CD8-positive, alpha-beta memory T cell (primary cell): ENCODE measurements at regions not wholly inside any gene's neighbourhood (a gene's known extent, or its start where the extent isn't known, plus 50 kb on each side); places are given as distances from the start of the nearest gene placed in this dataset.

Experiments used
- CTCF ChIA-PET: fragments of 350-600 bp; sonication (Branson Sonifier 250); formaldehyde crosslinking; loops from one replicate; lab custom pipeline; 2021; ENCODE audit warnings: antibody characterized with exemption; lab: Charles Lee
- POLR2A ChIA-PET: fragments of 350-600 bp; sonication (Branson Sonifier 250); formaldehyde crosslinking; loops from one replicate; lab custom pipeline; 2021; ENCODE audit warnings: antibody characterized with exemption; lab: Charles Lee
- DNase-seq, 5 donors: peaks; one replicate each; pipeline versions ENCODE4 v3.0.0 to v3.0.0-alpha.2; 2020 to 2022; ENCODE audit warnings: mixed read lengths in 1 of 5
- H3K27ac ChIP-seq: one replicate; pipeline ENCODE4 v1.7.0; 2013; ENCODE audit warnings: low read depth, mild to moderate bottlenecking, low read length, moderate library complexity
- H3K27me3 ChIP-seq: 2 replicates; pipeline ENCODE4 v1.7.0; 2013; ENCODE audit warnings: low read length, mild to moderate bottlenecking; ENCODE audit not compliant: insufficient read depth, poor library complexity, severe bottlenecking
- H3K36me3 ChIP-seq: 2 replicates; pipeline ENCODE4 v1.7.0; 2013; ENCODE audit warnings: mild to moderate bottlenecking, low read length, moderate library complexity; ENCODE audit not compliant: insufficient read depth
- H3K4me1 ChIP-seq: 2 replicates; pipeline ENCODE4 v1.7.0; 2013; ENCODE audit warnings: mild to moderate bottlenecking, low read length, moderate library complexity; ENCODE audit not compliant: insufficient read depth
- H3K4me3 ChIP-seq: 2 replicates; pipeline ENCODE4 v1.7.0; 2013; ENCODE audit warnings: mild to moderate bottlenecking, low read length
- H3K9me3 ChIP-seq: 2 replicates; pipeline ENCODE4 v1.7.0; 2013; ENCODE audit warnings: mild to moderate bottlenecking, low read length
- H3K27ac Mint-ChIP-seq, 8 donors: one replicate each; pipeline ENCODE4 v1.8.0; 2020 to 2021; ENCODE audit warnings: mixed read lengths in 8 of 8, mild to moderate bottlenecking in 6 of 8, inconsistent platforms in 3 of 8, moderate library complexity in 3 of 8
- H3K27me3 Mint-ChIP-seq, 2 donors: one replicate each; pipeline ENCODE4 v1.8.0; 2020 to 2021; ENCODE audit warnings: mixed read lengths in 2 of 2, mild to moderate bottlenecking in 1 of 2, moderate library complexity in 1 of 2
- H3K36me3 Mint-ChIP-seq, 3 donors: one replicate each; pipeline ENCODE4 v1.8.0; 2020 to 2021; ENCODE audit warnings: mixed read lengths in 3 of 3, inconsistent platforms in 1 of 3, mild to moderate bottlenecking in 1 of 3
- H3K4me1 Mint-ChIP-seq, 3 donors: one replicate each; pipeline ENCODE4 v1.8.0; 2020 to 2021; ENCODE audit warnings: mixed read lengths in 3 of 3, inconsistent platforms in 1 of 3, mild to moderate bottlenecking in 1 of 3
- H3K4me3 Mint-ChIP-seq, 7 donors: one replicate each; pipeline ENCODE4 v1.8.0; 2020 to 2021; ENCODE audit warnings: mixed read lengths in 7 of 7, mild to moderate bottlenecking in 6 of 7, moderate library complexity in 4 of 7, inconsistent platforms in 2 of 7
- H3K9me3 Mint-ChIP-seq, 5 donors: one replicate each; pipeline ENCODE4 v1.8.0; 2020 to 2022; ENCODE audit warnings: mixed read lengths in 5 of 5, mild to moderate bottlenecking in 3 of 5, moderate library complexity in 2 of 5, inconsistent platforms in 1 of 5

GRCh38 chr5:155285706-155286105 lies 272.2 kb downstream of the KIF4B start:
- no peak for DNase-seq
- Mint-ChIP-seq H3K27ac (no peak overlapping the region), H3K36me3 (no peaks in the 10 kb centered on the region), H3K4me1 (no peaks in the 10 kb centered on the region), H3K4me3 (no peak overlapping the region), H3K9me3 (peaks cover 0 to 2% (median 0%) of the 10 kb centered on the region in 5 donors), H3K27me3 (peaks cover 1 to 26% of the 10 kb centered on the region in 2 donors)
- Histone ChIP-seq H3K9me3 (no peaks in the 10 kb centered on the region), H3K36me3 (no peaks in the 10 kb centered on the region), H3K4me1 (no peaks in the 10 kb centered on the region), H3K27ac (no peak overlapping the region), H3K4me3 (no peak overlapping the region), H3K27me3 (no peaks in the 10 kb centered on the region)
- ChIA-PET CTCF (no interaction called here), POLR2A (no interaction called here)

- H3K27me3 ChIP-seq: no peaks in the 10 kb centered on the region
- H3K9me3 ChIP-seq: no peaks in the 10 kb centered on the region
- no peak overlapping the region for H3K4me3 ChIP-seq
- DNase-seq: no peak
- H3K4me1 ChIP-seq: no peaks in the 10 kb centered on the region
- Mint-ChIP-seq H3K36me3 (no peaks in the 10 kb centered on the region), H3K4me1 (no peaks in the 10 kb centered on the region), H3K27me3 (peaks cover 1 to 3% of the 10 kb centered on the region in 2 donors), H3K27ac (no peak overlapping the region), H3K9me3 (peaks cover 0 to 2% (median 0%) of the 10 kb centered on the region in 5 donors), H3K4me3 (no peak overlapping the region)
- CTCF ChIA-PET: no interaction called here
- POLR2A ChIA-PET: no interaction called here
- H3K36me3 ChIP-seq: no peaks in the 10 kb centered on the region
- H3K27ac ChIP-seq: no peak overlapping the region
Observed at GRCh38 chr5:155290937-155291336, 277.4 kb downstream of the KIF4B start.

DNA sequence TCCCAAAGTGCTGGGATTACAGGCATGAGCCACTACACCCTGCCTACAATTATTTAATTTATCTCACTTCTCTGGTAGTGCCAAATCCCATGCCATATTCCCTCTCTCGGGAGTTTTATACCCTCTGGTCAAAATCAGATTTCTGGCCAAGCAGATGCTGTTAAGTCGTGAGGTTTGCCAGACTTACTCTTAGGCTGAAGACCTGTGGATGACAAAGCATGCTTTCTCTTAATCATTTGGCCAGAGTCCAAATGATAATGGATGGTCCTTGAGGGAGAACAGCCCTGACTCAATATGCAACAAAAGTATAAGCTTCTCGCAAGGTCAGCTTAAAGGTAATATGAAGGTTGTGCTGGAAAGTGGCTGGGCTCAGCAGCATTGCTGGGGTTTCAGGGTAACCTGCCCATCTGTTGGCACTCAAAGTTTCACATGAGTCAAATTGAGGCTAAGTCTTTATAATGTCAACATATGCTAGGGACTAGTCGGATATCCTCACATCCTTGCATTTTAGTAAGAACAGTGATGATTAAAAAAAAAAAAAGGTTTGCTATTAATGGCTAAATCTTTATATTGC lies 280.1 kb downstream of the KIF4B start:
- Mint-ChIP-seq H3K27me3 (peaks cover 0 to 2% of the 10 kb centered on the region in 2 donors), H3K9me3 (peaks cover 0 to 4% (median 0%) of the 10 kb centered on the region in 5 donors), H3K4me3 (no peak overlapping the region), H3K27ac (no peak overlapping the region), H3K4me1 (no peaks in the 10 kb centered on the region), H3K36me3 (no peaks in the 10 kb centered on the region)
- ChIA-PET CTCF (interaction anchor here (1.2 kb wide), 1 partner anchor 21 kb away, joined by 3 read pairs; no protein-coding TSS in a partner anchor), POLR2A (no interaction called here)
- DNase-seq: no peak
- H3K36me3 ChIP-seq: no peaks in the 10 kb centered on the region
- H3K4me3 ChIP-seq: no peak overlapping the region
- no peaks in the 10 kb centered on the region for H3K27me3 ChIP-seq
- H3K9me3 ChIP-seq: no peaks in the 10 kb centered on the region
- no peaks in the 10 kb centered on the region for H3K4me1 ChIP-seq
- no peak overlapping the region for H3K27ac ChIP-seq

- no peak for DNase-seq
Observed at GRCh38 chr5:155295111-155295510, 281.6 kb downstream of the KIF4B start.

GRCh38 chr5:155299386-155300005 lies 285.9 kb downstream of the KIF4B start:
- Histone ChIP-seq H3K4me1 (no peaks in the 10 kb centered on the region), H3K36me3 (no peaks in the 10 kb centered on the region), H3K9me3 (no peaks in the 10 kb centered on the region), H3K27me3 (no peaks in the 10 kb centered on the region), H3K27ac (no peak overlapping the region), H3K4me3 (no peak overlapping the region)
- Mint-ChIP-seq H3K4me3 (no peak overlapping the region), H3K9me3 (peaks cover 0 to 4% (median 0%) of the 10 kb centered on the region in 5 donors), H3K4me1 (no peaks in the 10 kb centered on the region), H3K27ac (no peak overlapping the region), H3K36me3 (no peaks in the 10 kb centered on the region), H3K27me3 (peaks cover 0 to 2% of the 10 kb centered on the region in 2 donors)
- CTCF ChIA-PET: no interaction called here
- POLR2A ChIA-PET: no interaction called here
- no peak for DNase-seq

More at GRCh38 chr5:155295111-155295510, 281.6 kb downstream of the KIF4B start:
- Histone ChIP-seq H3K4me1 (no peaks in the 10 kb centered on the region), H3K9me3 (no peaks in the 10 kb centered on the region), H3K4me3 (no peak overlapping the region), H3K36me3 (no peaks in the 10 kb centered on the region), H3K27me3 (no peaks in the 10 kb centered on the region), H3K27ac (no peak overlapping the region)
- POLR2A ChIA-PET: no interaction called here
- Mint-ChIP-seq H3K4me1 (no peaks in the 10 kb centered on the region), H3K4me3 (no peak overlapping the region), H3K36me3 (no peaks in the 10 kb centered on the region), H3K27me3 (peaks cover 0 to 2% of the 10 kb centered on the region in 2 donors), H3K27ac (no peak overlapping the region), H3K9me3 (peaks cover 0 to 4% (median 0%) of the 10 kb centered on the region in 5 donors)
- CTCF ChIA-PET: no interaction called here

DNA sequence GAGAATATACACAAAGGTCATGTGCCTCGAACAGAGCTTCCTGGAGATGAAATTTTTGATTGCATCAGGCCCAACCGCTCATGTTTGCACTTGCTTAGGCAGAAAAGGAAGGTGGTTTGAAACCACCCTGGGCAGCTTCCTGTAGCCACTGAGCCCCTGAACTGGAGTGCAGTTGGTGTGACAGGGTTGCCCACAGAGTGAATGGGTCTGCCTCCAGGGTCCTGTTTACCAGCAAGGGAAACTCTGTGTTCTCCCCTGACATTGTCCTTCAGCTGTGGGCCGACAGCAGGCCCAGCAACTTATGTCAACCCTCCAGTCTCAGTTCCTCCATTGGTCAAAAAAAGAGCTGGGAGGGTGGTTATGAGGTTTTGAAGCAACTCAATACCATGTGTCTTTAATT lies 289.6 kb downstream of the KIF4B start:
- H3K27ac Mint-ChIP-seq: no peak overlapping the region
- no peaks in the 10 kb centered on the region for H3K4me1 Mint-ChIP-seq
- Histone ChIP-seq H3K4me3 (no peak overlapping the region), H3K4me1 (no peaks in the 10 kb centered on the region), H3K9me3 (no peaks in the 10 kb centered on the region), H3K27me3 (no peaks in the 10 kb centered on the region), H3K27ac (no peak overlapping the region), H3K36me3 (no peaks in the 10 kb centered on the region)
- no peak overlapping the region for H3K4me3 Mint-ChIP-seq
- DNase-seq: no peak
- peaks cover 0 to 2% of the 10 kb centered on the region in 2 donors for H3K27me3 Mint-ChIP-seq
- H3K9me3 Mint-ChIP-seq: peaks cover 0 to 2% (median 0%) of the 10 kb centered on the region in 5 donors
- CTCF ChIA-PET: no interaction called here
- POLR2A ChIA-PET: no interaction called here
- no peaks in the 10 kb centered on the region for H3K36me3 Mint-ChIP-seq

DNA sequence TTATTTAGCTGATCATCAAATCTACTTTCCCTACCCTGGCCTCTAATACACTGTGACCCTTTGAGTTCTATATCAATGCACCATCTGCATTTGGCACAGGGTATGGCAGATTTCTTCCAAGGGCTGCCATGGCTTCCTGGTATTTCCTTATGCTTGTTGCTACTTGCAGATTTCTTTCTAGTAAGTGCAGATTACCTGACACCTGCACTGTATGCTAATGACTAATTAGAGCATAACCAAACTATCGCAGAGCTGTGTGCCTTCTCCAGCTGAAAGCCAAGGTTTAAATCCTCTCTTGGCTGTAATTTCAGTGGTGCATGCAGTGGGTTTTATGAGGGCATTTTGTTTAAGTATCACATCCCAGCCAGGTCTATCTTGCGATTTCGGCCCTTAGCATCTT lies 293.7 kb downstream of the KIF4B start:
- ChIA-PET CTCF (no interaction called here), POLR2A (no interaction called here)
- no peaks in the 10 kb centered on the region for H3K27me3 ChIP-seq
- Mint-ChIP-seq H3K36me3 (no peaks in the 10 kb centered on the region), H3K4me3 (no peak overlapping the region), H3K27me3 (no peaks in the 10 kb centered on the region), H3K9me3 (no peaks in the 10 kb centered on the region), H3K4me1 (no peaks in the 10 kb centered on the region), H3K27ac (no peak overlapping the region)
- H3K4me1 ChIP-seq: no peaks in the 10 kb centered on the region
- no peak overlapping the region for H3K27ac ChIP-seq
- H3K4me3 ChIP-seq: no peak overlapping the region
- no peak for DNase-seq
- no peaks in the 10 kb centered on the region for H3K9me3 ChIP-seq
- no peaks in the 10 kb centered on the region for H3K36me3 ChIP-seq

DNA sequence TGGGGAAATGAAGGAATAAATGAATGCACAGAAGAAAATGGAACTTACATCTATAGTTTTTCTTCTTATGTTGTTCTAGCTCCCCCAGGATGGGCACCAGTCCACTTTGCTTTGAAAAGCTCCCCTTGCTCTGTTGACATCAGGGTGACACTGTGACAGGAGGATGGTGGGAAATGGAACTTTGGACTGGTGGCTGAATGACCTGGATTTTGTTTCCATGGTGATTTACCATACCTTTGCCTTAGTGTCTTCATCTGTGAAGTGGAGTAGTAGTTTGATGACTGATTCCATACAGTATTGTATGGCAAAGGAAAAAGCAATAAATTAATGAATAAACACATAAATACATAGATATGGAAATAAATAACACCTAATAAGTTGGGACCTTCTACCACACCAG lies 294.7 kb downstream of the KIF4B start:
- no peak overlapping the region for H3K27ac ChIP-seq
- Mint-ChIP-seq H3K36me3 (no peaks in the 10 kb centered on the region), H3K27ac (no peak overlapping the region), H3K9me3 (no peaks in the 10 kb centered on the region), H3K4me1 (no peaks in the 10 kb centered on the region), H3K27me3 (no peaks in the 10 kb centered on the region), H3K4me3 (no peak overlapping the region)
- H3K9me3 ChIP-seq: no peaks in the 10 kb centered on the region
- ChIA-PET POLR2A (no interaction called here), CTCF (no interaction called here)
- no peak overlapping the region for H3K4me3 ChIP-seq
- no peaks in the 10 kb centered on the region for H3K27me3 ChIP-seq
- H3K4me1 ChIP-seq: no peaks in the 10 kb centered on the region
- no peaks in the 10 kb centered on the region for H3K36me3 ChIP-seq
- no peak for DNase-seq
